NCI-H1092 (cell line): ENCODE measurements at regions not wholly inside any gene's neighbourhood (a gene's known extent, or its start where the extent isn't known, plus 50 kb on each side); places are given as distances from the start of the nearest gene placed in this dataset.

Experiments
- DNase-seq: peaks from one replicate; lab custom pipeline; 2025; lab: John Stamatoyannopoulos, UW

GRCh38 chr7:13442226-13442625, 547.2 kb downstream of the ETV1 start:
- DNase-seq: no peak

- no peak for DNase-seq
These were observed 541.8 kb downstream of the ETV1 start for GRCh38 chr7:13447637-13448036.

GRCh38 chr7:13448243-13448642, 541.2 kb downstream of the ETV1 start:
- DNase-seq: no peak

DNA sequence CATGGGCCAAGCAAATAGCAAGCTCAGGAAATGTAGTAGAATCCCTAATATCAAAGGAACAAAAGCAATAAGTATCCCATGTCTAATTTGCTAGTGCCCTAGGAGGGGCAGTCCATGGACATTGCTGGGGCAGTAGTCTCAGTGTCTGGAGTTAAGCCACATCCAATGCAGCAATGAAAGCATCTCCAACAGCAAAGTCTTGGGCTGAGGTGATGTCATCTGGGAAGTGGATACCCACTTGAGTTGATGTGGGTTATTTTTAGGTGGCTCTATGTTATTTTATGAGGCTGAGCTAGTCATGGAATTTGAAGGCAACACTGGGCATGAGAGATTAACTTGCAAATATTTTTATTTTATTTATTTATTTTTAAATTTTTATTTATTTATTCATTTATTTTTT, 540.0 kb downstream of the ETV1 start:
- no peak for DNase-seq

GRCh38 chr7:13454916-13455592, 534.4 kb downstream of the ETV1 start:
- DNase-seq: no peak

GRCh38 chr7:13457790-13458189, 531.7 kb downstream of the ETV1 start:
- peak; percentile 73 for DNase-seq

GRCh38 chr7:13466874-13467547, 522.5 kb downstream of the ETV1 start:
- DNase-seq: peak; percentile 63

DNA sequence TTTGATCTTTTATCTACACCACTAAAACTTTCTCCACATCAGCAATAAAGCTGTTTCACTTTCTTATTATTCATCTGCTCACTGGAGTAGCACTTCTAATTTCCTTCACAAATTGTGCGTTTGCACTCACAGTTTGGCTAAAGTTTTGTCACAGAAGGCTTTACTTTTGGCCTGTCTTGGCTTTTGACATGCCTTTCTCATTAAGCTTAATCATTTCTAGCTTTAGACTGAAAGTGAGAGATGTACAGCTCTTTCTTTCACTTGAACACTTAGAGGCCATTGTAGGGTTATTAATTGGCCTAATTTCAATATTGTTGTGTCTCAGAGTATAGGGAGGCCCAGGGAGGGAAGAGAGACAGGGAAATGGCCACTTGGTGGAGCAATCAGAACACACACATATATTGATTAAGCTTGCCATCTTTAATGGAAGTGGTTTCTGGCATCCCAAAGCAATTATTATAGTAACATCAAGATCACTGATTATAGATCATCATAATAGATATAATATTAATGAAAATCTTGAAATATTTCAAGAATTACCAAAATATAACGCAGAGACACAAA, 512.5 kb downstream of the ETV1 start:
- DNase-seq: no peak

DNA sequence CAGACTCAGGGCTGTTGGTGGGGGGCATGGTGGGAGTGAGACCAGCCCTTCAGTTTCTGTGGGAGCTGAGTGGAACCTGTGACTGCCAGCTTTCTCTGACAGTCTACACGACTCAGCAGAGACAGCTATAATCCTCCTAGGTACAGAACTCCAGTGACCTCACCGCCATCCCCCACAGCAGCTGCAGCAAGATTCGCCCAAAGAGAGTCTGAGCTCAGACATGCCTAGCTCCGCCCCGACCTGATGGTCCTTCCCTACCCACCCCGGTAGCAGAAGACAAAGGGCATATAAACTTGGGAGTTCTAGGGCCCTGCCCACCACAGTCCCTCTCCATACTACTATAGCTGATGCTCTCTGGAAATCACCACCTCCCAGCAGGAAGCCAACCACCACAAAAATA, 500.1 kb downstream of the ETV1 start:
- DNase-seq: no peak

DNA sequence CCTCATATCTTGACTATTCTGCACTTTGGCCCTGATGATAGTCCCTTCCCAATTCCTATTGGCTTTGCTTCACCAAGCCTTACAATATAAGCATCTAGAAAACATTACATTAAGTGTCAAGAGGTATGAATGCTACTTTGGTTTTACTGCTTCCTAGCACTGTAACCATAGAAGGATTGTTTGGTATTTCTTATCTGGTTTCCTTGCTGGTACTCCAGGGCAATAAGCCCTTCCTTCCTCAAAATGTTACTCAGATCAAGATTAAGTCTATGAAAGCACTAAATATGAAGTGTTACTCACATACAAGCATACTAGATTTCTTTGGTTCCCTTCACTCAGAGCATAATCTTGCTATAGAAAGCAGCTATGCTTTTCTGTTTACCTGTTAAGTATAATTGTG, 492.5 kb downstream of the ETV1 start:
- no peak for DNase-seq

GRCh38 chr7:13508586-13508985, 480.9 kb downstream of the ETV1 start:
- DNase-seq: no peak

DNA sequence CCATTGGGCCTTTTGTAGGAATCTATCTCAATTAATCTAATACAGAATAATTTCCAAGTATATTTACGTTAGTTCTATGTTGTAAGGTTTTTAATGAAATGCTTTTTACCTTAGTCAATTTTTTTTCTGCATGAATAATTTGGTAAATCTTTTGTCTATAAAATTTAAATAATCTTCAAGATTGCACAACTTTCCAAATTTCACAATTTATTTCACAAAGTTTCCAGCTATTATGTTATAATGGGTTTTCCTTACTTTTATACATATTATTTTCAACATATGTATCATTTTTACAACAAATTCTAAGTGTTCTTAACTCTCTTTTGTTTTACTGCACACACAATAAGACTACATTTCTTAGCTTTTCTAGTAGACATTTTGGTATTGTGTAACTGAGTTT, 470.7 kb downstream of the ETV1 start:
- no peak for DNase-seq

DNA sequence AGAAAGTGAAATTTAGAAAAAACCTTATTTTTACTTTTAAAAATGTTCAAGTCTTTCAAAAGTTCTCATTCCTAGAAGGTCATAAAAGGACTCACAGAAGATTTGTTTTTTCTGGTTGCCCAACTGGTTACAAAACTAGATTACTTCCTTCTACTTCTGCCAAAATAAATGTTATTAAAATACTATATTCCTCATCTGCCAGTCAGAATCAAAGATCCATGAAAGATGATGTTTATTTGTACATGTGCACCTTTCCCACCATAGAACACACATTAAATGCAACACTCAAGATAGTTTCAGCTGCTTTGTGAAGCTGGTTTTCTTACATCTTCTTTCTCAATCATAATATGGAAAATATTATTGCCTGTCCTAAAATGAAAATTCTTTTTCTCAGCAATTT, 465.4 kb downstream of the ETV1 start:
- DNase-seq: no peak

DNA sequence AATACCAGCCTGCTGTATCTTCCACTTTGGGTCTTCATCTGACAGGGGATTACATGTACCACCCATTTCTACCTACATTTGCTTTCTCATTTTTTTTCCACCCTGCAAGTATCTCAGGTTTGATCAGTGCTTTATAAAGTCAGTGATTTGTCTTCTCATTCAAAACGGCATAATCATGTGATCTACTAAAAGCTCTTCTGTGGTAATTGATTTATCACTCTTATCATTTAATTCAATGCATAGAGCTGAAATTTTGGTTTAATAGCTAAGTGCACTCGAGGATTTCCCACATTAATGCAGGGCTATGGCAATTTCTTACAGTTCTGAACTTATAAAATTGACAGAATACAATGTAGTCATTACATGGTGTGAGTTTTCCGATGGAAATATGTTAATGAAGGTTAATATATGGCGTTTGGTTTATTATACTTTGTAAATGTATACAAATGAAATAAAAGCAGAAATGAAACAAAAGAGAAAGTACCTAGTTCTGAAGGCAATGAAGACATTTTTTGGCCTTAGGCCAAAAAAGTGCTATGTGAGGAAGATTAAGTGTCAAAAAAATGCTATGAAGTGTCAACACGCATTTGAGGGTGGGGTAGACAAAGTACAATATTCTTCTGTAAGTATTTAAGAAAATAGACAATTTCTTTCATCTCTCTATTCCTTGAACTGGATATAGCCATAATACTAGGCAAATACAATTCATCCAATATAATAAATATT, 457.3 kb downstream of the ETV1 start:
- DNase-seq: no peak

GRCh38 chr7:13538669-13539068, 450.8 kb downstream of the ETV1 start:
- DNase-seq: no peak

GRCh38 chr7:13540429-13540828, 449.0 kb downstream of the ETV1 start:
- no peak for DNase-seq

DNA sequence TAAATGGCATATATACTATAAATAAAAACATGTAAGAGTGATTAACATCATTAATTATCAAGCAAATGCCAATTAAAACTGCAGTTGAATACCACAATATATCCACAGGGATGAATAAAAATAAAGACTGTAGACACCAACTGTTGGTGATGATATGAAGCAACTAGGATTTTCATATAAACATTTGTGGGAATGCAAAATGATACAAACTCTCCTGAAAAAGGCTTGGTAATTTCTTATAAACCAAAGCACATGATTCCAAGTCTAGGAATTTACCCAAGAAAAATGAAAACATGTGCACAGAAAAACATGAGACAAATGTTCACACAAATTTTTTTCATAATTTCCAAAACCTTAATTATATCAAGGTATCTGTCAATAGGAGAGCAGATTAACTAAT, 448.1 kb downstream of the ETV1 start:
- no peak for DNase-seq

- no peak for DNase-seq
These were observed 447.0 kb downstream of the ETV1 start for GRCh38 chr7:13542451-13542850.

DNA sequence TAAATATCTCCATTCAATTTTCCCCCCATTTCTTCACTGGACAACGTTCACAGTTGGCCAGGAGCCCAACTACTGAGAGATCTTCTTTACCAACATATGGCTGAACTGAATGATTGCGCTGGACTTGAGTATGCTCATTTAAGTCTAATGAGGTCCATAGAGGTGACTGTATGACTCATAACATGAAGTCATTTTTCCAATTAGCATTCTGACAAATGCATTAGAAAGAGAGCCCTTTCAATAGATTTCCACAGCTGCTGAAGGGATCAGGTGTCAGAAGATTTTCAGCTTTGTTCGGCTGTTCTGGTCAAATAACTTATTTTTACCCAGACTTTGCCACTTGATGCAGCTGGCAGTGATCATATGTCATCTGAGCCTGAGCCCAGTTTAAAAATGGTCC, 438.0 kb downstream of the ETV1 start:
- DNase-seq: peak; percentile 77

- DNase-seq: no peak
These were observed 429.0 kb downstream of the ETV1 start for GRCh38 chr7:13560441-13560840.

DNA sequence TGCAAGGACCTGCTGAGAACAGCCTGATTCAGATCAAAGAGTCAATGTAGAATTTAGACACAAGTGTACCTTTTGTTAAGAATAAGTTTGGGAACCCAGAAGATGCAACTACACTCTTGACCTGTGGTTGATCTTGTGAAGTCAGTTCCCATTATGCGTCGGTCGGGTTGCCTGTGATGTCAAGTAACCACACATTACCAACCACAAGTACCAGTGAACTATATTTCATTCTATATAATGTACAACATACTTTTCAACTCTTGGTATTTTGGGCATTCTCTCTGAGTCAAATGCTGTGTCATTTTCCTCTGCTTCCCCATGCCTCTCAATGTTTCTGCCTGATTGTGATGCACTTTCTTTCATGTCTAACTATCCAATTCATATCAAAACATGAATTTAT, 426.2 kb downstream of the ETV1 start:
- DNase-seq: no peak

- DNase-seq: no peak
These were observed 425.8 kb downstream of the ETV1 start for GRCh38 chr7:13563680-13564079.

- DNase-seq: no peak
These were observed 411.8 kb downstream of the ETV1 start for GRCh38 chr7:13577566-13578145.
